ENCODE measurements at regions not wholly inside any gene's neighbourhood (a gene's known extent, or its start where the extent isn't known, plus 50 kb on each side); places are given as distances from the start of the nearest gene placed in this dataset.
"Not testable (repeated sequence)": the region's sequence is repeated elsewhere in the genome, so short reads cannot be mapped to it uniquely, and the experiment has no call there.

DNA sequence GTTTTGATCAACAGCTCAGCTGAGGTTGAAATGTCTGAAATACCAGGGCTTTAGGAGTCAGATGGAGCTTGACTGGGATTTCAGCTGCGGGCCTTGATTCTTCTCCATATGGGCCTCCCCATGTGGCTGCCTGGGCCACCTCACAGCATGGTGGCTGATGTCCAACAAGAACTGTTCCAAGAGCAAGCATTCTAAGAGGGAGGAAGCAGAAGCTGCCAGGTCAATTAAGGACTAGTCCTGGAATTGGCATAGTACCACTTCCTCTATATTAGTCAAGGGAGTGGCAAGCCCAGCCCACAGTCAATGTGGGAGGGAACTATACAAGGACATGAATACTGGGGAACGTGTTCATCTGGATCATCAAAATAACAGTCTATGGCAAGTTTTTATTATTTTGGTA, 181.7 kb upstream of the ANKRD28 start:
- Histone ChIP-seq H3K4me1 (ENCODE audit: insufficient read depth, low read length) (peaks cover 7% of the 10 kb centered on the region), H3K9ac (ENCODE audit: low read depth, low read length) (no peak overlapping the region), H3K36me3 (ENCODE audit: insufficient read depth, low read length) (no peaks in the 10 kb centered on the region), H3K9me3 (ENCODE audit: control insufficient read depth, insufficient read depth, low read length) (no peaks in the 10 kb centered on the region)

DNA sequence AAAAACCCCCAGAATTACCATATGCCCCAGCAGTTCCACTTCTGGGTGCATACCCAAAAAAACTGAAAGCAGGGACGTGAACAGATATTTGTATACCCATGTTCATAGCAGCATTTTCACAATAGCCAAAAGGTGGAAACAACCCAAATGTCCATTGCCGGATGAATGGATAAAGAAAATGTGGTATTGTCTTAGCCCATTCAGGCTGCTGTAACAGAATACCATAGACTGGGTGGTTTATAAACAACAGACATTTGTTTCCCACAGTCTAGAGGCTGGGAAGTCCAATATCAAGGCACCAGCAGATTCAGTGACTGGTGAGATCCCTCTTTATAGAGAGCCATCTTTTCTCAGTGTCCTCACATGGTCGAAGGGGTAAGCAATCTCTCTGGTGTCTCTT, 182.1 kb upstream of the ANKRD28 start:
- no peaks in the 10 kb centered on the region for H3K36me3 ChIP-seq (ENCODE audit: insufficient read depth, low read length)
- H3K9ac ChIP-seq (ENCODE audit: low read depth, low read length): no peak overlapping the region
- no peaks in the 10 kb centered on the region for H3K9me3 ChIP-seq (ENCODE audit: control insufficient read depth, insufficient read depth, low read length)
- peaks cover 7% of the 10 kb centered on the region for H3K4me1 ChIP-seq (ENCODE audit: insufficient read depth, low read length)

DNA sequence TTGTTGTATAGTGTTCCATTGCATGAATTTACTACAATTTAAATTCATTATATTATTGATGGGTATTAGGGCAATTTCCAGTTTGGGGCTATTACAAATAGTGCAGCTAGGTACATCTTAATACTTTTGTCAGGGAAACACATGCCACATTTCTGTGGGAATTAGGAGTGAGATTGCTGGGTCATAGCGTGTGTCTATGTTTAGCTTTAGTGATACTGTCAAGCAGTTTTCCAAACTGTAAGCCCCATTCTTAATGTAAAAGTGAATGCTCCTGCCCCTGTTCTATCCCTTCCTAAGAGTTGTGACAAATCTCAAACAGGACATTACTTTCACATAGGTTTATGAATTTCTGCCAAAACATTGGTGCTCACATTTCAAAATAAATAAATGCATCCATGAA, 184.5 kb upstream of the ANKRD28 start:
- Histone ChIP-seq H3K9ac (ENCODE audit: low read depth, low read length) (no peak overlapping the region), H3K4me1 (ENCODE audit: insufficient read depth, low read length) (peaks cover 7% of the 10 kb centered on the region), H3K9me3 (ENCODE audit: control insufficient read depth, insufficient read depth, low read length) (no peaks in the 10 kb centered on the region), H3K36me3 (ENCODE audit: insufficient read depth, low read length) (no peaks in the 10 kb centered on the region)

DNA sequence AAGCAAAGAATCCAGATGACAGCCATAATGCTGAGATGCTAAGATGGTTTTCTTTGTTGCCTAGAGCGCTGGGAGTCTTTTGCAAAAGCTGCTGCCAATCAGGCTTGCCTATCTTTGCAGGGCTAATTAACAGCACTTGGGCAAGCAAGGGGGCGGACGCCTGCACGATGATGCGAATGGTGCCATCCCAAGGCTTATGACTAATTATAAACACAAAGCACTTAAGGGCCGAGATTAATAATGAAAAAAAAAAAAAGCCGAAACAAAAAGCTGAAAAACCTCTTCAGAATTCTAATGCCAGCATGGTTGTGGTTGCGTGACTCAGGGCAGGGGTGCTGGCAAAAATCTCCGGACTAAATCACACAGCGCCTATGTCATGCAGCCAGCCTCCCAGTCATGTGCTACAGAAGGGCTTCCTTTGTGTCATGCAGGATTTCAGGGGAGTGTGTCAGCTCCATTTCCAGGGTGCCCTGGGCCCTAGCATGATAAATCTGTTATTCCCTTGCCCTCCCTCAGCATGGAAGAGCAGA, 185.0 kb upstream of the ANKRD28 start:
- Histone ChIP-seq H3K9me3 (ENCODE audit: control insufficient read depth, insufficient read depth, low read length) (no peaks in the 10 kb centered on the region), H3K36me3 (ENCODE audit: insufficient read depth, low read length) (no peaks in the 10 kb centered on the region), H3K9ac (ENCODE audit: low read depth, low read length) (no peak overlapping the region; the same call in 1 of the 2 replicates), H3K4me1 (ENCODE audit: insufficient read depth, low read length) (peaks cover 7% of the 10 kb centered on the region)

DNA sequence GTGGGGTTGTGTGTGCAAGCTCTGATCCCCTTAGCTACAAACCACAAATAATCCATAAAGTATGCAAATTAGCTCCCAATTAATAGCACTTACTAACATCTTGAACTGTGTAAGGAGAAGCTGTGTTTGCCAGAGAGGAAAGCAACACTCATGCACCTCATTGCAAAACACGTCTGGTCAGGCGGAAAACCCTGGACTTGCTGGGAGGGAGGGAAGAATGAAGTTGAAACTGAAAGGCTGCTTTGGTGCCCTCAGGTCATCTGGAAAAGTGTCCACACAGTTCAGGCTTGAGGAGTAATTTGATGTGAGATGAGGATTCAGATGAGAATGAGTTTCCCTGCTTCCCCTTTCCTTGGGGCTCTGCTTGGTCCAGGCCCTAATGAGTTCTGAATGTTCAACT, 185.5 kb upstream of the ANKRD28 start:
- Histone ChIP-seq H3K9me3 (ENCODE audit: control insufficient read depth, insufficient read depth, low read length) (no peaks in the 10 kb centered on the region), H3K4me1 (ENCODE audit: insufficient read depth, low read length) (peaks cover 7% of the 10 kb centered on the region), H3K36me3 (ENCODE audit: insufficient read depth, low read length) (no peaks in the 10 kb centered on the region), H3K9ac (ENCODE audit: low read depth, low read length) (no peak overlapping the region)

DNA sequence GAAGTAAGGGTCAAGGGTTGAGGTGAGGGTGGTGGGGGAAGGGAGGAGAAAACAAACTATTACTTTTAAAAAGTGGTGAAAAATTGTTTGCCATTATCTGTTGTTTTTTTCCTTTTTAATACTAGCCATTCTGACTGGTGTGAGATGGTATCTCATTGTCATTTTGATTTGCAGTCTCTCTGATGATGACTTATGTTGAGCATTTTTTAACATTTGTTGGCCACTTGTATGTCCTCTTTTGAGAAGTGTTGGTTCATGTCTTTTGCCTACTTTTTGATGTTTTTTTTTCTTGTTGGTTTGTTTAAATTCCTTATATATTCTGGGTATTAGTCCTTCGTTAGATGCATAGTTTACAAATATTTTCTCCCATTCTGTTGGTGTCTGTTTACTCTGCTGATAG, 185.9 kb upstream of the ANKRD28 start:
- no peaks in the 10 kb centered on the region; the same call in 1 of the 2 replicates for H3K9me3 ChIP-seq (ENCODE audit: control insufficient read depth, insufficient read depth, low read length)
- no peak overlapping the region for H3K9ac ChIP-seq (ENCODE audit: low read depth, low read length)
- H3K36me3 ChIP-seq (ENCODE audit: insufficient read depth, low read length): no peaks in the 10 kb centered on the region
- peaks cover 7% of the 10 kb centered on the region for H3K4me1 ChIP-seq (ENCODE audit: insufficient read depth, low read length)

DNA sequence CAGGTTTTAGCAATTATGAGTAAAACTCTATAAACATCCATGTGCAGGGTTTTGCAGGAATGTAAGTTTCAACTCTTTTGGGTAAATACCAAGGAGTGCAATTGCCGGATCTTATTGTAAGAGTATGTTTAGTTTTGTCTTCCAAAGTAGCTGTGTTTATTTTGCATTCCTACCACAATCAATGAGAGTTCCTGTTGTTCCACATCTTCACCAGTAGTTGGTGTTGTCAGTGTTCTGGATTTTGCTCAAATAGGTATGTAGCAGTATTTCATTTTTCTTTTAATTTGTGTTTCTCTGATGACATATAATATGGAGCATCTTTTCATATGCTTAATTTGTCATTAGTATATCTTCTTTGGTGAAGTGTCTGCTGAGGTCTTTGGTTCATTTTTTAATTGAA, 185.1 kb upstream of the GALNT15 start:
- H3K9ac ChIP-seq (ENCODE audit: low read depth, low read length): no peak overlapping the region
- H3K36me3 ChIP-seq (ENCODE audit: insufficient read depth, low read length): no peaks in the 10 kb centered on the region
- no peaks in the 10 kb centered on the region; the same call in 1 of the 2 replicates for H3K9me3 ChIP-seq (ENCODE audit: control insufficient read depth, insufficient read depth, low read length)
- H3K4me1 ChIP-seq (ENCODE audit: insufficient read depth, low read length): no peaks in the 10 kb centered on the region

DNA sequence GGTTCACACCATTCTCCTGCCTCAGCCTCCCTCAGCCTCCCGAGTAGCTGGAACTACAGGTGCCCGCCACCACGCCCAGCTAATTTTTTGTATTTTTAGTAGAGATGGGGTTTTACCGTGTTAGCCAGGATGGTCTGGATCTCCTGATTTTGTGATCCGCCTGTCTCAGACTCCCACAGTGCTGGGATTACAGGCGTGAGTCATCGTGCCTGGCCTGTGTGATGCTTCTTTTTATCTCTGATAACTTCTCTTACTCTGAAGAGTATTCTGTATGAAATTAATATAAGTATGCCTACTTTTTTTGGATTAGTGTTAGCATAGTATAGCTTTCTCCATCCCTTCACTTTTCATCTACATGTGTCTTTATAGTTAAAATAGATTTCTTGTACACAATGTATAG, 180.8 kb upstream of the GALNT15 start:
- H3K36me3 ChIP-seq (ENCODE audit: insufficient read depth, low read length); H3K9me3 ChIP-seq (ENCODE audit: control insufficient read depth, insufficient read depth, low read length); H3K4me1 ChIP-seq (ENCODE audit: insufficient read depth, low read length); H3K9ac ChIP-seq (ENCODE audit: low read depth, low read length): not testable (repeated sequence)

DNA sequence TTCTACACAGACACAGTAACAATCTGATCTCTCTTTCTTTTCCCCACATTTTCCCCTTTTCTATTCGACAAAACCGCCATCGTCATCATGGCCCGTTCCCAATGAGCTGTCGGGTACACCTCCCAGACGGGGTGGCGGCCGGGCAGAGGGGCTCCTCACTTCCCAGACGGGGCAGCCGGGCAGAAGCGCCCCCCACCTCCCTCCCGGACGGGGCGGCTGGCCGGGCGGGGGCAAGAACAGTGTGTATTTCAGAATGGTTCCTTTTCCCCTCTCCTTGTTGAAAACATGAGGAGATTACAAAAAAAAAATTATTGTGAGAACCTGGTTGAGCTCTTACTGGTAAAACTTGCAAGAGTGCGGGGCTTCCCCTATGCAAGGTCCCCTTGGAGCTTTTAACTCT, 178.0 kb upstream of the GALNT15 start:
- not testable (repeated sequence) for H3K9me3 ChIP-seq (ENCODE audit: control insufficient read depth, insufficient read depth, low read length)

DNA sequence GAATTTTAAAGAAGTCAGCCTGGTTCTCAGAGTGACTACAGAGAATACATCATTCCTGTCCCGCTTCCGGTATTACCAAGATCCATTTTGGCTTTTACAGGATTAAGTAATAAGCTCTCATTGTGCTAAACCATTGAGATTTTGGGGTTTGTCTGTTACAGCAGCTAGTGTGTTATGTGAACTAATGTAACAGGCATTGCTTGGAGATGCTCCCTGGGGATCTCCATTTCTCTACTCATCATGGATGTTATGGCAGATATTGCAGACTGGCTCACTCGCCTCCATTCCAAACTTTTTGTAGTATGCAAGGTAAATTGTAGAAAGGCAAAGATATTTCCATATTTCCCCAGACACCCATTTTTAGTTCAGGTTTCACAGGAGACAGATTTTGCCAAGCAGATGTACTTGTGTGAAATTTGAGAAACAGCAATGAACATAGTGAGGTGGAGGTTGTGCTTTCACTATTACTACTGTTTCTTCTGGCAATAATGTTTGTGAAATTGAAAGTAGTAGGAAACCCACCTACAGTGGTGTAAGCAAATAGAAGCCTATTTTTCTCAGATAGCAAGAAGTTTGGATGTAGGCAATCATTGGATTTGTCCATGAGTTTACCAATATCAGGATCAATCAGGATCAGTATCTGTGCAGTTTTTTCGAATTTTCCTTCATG, 177.1 kb upstream of the GALNT15 start:
- no peaks in the 10 kb centered on the region for H3K9me3 ChIP-seq (ENCODE audit: control insufficient read depth, insufficient read depth, low read length)

More for the DNA sequence above, 178.0 kb upstream of the GALNT15 start:
- not testable (repeated sequence) for H3K9ac ChIP-seq (ENCODE audit: low read depth, low read length); H3K36me3 ChIP-seq (ENCODE audit: insufficient read depth, low read length); H3K4me1 ChIP-seq (ENCODE audit: insufficient read depth, low read length)

DNA sequence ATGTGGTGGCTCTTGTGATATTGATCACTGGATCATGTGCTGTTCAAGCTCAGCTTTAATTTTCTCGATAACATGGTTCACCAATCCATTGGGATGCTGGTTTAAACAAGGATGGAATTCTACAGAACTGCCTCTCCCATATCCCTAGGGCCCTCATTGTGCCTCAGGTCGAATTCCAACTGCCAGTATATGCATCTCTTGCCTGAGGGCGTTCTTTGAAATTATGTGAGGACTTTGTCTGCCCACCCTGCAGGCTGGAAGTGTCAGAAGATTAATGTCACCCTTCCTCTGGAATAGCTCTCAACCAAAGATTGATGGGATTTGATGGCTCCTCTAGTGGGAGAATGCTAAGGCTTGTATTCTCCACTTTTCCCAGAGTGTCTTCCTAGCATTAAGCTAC, 175.6 kb upstream of the GALNT15 start:
- Histone ChIP-seq H3K4me1 (ENCODE audit: insufficient read depth, low read length) (no peaks in the 10 kb centered on the region), H3K36me3 (ENCODE audit: insufficient read depth, low read length) (no peaks in the 10 kb centered on the region), H3K9me3 (ENCODE audit: control insufficient read depth, insufficient read depth, low read length) (no peaks in the 10 kb centered on the region), H3K9ac (ENCODE audit: low read depth, low read length) (no peak overlapping the region)

More for the DNA sequence above, 177.1 kb upstream of the GALNT15 start:
- no peaks in the 10 kb centered on the region for H3K4me1 ChIP-seq (ENCODE audit: insufficient read depth, low read length)
- no peak overlapping the region for H3K9ac ChIP-seq (ENCODE audit: low read depth, low read length)
- H3K36me3 ChIP-seq (ENCODE audit: insufficient read depth, low read length): no peaks in the 10 kb centered on the region

DNA sequence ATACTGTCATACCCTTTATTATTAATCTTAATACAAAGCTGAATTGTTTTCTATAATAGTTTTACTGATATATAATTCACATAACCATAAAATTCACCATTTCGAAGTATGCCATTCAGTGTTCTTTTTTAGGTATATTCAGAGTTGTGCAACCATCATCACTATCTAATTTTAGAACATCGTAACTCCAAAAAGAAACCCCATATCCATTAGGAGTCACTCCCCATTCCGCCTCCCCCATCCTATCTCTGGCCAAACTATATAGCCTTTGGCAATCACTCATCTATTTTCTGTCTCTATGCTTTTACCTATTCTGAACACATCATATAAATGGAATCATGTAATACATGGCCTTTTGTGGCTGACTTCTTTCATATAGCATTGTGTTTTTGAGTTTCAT, 169.7 kb upstream of the GALNT15 start:
- Histone ChIP-seq H3K36me3 (ENCODE audit: insufficient read depth, low read length) (no peaks in the 10 kb centered on the region), H3K9me3 (ENCODE audit: control insufficient read depth, insufficient read depth, low read length) (peaks cover 7% of the 10 kb centered on the region; the same call in 1 of the 2 replicates), H3K9ac (ENCODE audit: low read depth, low read length) (no peak overlapping the region), H3K4me1 (ENCODE audit: insufficient read depth, low read length) (no peaks in the 10 kb centered on the region)

DNA sequence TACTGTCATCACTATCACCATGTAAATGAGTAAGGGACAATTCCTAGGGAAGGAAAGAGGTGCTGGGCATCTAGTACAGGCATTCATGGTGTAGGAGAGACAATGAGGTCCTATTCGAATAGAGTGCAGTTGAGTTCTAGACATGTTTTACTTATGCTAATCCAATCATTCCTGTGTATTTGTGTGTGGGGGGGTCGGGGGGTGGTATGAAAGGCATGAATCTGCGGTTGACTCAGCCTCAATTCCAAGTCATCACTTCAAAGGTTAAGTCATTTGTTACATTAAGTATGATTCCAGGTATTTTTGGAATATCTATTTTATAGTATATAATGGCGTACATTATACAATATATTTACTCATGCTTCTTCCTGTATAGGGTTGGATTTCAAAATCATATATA, 163.1 kb upstream of the GALNT15 start:
- no peaks in the 10 kb centered on the region for H3K4me1 ChIP-seq (ENCODE audit: insufficient read depth, low read length)
- peaks cover 7% of the 10 kb centered on the region; the same call in 1 of the 2 replicates for H3K9me3 ChIP-seq (ENCODE audit: control insufficient read depth, insufficient read depth, low read length)
- H3K36me3 ChIP-seq (ENCODE audit: insufficient read depth, low read length): no peaks in the 10 kb centered on the region
- H3K9ac ChIP-seq (ENCODE audit: low read depth, low read length): no peak overlapping the region

DNA sequence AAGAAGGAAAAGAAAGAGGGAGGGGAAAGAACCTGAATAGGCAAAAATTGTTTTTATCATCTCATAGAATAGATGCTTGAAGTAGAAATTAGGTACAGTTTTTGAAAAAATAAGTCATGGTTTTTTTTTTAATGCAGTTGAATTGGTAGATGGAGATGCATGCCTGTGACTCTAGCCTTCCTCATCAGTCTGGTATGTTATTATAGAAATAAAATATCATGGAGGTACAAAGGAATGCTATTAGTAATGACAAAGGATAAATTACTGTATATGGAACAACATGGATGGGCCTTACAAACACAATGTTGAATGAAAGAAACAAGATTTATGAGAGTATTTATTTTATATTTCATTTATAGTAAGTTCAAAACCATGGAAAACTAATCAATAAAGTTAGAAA, 162.4 kb upstream of the GALNT15 start:
- H3K9ac ChIP-seq (ENCODE audit: low read depth, low read length): no peak overlapping the region
- no peaks in the 10 kb centered on the region for H3K4me1 ChIP-seq (ENCODE audit: insufficient read depth, low read length)
- H3K36me3 ChIP-seq (ENCODE audit: insufficient read depth, low read length): no peaks in the 10 kb centered on the region
- H3K9me3 ChIP-seq (ENCODE audit: control insufficient read depth, insufficient read depth, low read length): peaks cover 7% of the 10 kb centered on the region; the same call in 1 of the 2 replicates

DNA sequence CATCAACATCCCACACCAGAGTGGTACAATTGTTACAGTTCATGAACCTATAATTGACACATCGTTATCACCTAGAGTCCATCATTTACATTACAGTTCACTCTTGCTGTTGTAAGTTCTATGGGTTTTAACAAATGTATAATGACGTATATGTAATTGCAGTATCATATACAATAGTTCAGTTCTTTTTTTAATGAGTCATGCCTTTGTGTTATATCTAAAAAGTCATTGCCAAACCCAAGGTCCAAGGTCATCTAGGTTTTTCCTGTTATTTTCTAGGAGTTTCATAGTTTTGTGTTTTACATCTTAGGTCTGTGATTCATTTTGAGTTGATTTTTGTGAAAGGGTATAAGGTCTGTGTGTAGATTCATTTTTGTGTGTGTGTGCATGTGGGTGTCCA, 160.9 kb upstream of the GALNT15 start:
- Histone ChIP-seq H3K9ac (ENCODE audit: low read depth, low read length) (no peak overlapping the region), H3K4me1 (ENCODE audit: insufficient read depth, low read length) (no peaks in the 10 kb centered on the region), H3K9me3 (ENCODE audit: control insufficient read depth, insufficient read depth, low read length) (no peaks in the 10 kb centered on the region), H3K36me3 (ENCODE audit: insufficient read depth, low read length) (no peaks in the 10 kb centered on the region)

All from ES-I3 (cell line).